ENCODE measurements at regions not wholly inside any gene's neighbourhood (a gene's known extent, or its start where the extent isn't known, plus 50 kb on each side); places are given as distances from the start of the nearest gene placed in this dataset.
"Not testable (repeated sequence)": the region's sequence is repeated elsewhere in the genome, so short reads cannot be mapped to it uniquely, and the experiment has no call there.

DNA sequence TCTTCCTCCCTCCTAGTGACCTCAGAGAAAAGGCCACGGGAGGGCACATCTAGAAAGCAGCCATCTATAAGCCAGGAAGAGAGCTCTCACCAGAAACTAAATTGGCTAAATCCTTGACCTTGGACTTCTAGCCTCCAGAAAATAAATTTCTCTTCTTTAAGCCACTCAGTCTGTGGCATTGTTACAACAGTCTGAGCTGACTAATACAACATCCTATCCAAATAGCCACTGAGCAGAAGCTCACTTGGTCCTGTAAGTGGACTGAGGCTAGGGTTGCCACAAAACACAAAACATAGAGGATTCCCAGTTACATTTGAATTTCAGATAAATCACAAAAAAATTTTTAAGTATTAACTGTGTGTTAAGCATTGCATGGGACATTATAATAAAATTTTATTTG, 383.4 kb downstream of the MLLT3 start:
- no peak for DNase-seq

DNA sequence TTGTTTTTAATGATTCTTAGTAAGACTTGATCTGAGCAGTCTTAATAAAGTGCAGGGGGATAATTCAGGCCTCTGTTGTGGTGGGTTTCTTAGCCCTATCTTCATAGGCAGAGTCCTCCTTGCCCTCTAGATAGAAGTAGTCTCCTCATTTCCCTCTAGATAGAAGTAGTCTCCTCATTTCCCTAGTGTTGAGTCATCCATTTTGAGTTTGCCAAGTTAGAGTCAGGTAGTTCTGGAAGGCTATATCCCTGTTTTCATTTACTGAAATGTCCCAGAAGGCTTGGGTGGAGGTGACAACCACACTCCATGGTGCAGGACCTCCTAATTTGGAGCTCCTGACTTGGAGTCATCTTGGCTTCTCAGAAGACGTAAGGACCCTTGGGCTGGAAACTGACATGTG, 384.6 kb downstream of the MLLT3 start:
- DNase-seq, result no peak

DNA sequence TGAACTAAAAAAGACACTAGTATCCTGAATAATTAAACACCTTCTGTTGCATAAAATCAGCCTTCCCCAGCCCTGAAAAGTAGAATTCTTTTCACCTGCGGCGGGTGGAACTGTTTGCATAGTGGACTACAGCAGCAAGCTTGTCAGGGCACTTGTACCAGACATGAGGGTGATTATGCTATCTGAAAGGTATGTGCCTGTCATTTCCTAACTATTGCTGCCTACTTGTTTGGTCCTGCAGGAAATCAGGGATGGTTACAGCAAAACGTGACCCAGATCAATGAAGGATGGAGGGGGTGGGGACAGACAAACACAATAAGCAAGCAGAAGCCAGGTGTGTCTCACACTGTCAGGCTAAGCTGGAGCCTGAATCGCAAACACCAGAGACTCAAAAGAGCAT, 385.6 kb downstream of the MLLT3 start:
- no peak for DNase-seq

DNA sequence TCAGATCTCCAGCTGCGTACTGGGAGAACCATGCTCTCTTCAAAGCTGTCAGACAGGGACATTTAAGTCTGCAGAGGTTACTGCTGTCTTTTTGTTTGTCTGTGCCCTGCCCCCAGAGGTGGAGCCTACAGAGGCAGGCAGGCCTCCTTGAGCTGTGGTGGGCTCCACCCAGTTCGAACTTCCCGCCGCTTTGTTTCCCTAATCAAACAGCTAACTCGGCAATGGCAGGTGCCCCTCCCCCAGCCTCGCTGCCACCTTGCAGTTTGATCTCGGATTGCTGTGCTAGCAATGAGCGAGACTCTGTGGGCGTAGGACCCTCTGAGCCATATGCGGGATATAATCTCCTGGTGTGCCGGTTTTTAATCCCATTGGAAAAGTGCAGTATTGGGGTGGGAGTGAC, 387.1 kb downstream of the MLLT3 start:
- not testable (repeated sequence) for DNase-seq

DNA sequence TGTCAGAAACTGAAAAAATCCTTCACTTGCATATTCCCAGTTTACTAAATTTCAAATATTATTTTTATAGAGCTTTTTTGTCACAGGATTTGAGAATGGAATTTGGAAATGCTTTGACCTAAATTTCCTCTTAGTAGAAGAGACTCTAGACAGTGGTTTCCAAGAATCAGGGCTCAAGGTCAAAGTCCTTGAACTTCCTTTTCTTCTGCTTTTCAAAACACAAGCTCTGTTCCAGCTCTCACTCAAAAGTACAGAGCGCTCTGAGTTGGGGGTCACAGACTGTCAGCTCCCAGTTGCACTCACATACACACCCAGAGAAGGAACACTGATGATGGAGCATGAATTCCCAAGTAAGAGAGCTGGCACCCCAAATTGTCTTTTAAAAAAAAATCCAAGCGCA, 394.2 kb downstream of the MLLT3 start:
- DNase-seq, result no peak

DNA sequence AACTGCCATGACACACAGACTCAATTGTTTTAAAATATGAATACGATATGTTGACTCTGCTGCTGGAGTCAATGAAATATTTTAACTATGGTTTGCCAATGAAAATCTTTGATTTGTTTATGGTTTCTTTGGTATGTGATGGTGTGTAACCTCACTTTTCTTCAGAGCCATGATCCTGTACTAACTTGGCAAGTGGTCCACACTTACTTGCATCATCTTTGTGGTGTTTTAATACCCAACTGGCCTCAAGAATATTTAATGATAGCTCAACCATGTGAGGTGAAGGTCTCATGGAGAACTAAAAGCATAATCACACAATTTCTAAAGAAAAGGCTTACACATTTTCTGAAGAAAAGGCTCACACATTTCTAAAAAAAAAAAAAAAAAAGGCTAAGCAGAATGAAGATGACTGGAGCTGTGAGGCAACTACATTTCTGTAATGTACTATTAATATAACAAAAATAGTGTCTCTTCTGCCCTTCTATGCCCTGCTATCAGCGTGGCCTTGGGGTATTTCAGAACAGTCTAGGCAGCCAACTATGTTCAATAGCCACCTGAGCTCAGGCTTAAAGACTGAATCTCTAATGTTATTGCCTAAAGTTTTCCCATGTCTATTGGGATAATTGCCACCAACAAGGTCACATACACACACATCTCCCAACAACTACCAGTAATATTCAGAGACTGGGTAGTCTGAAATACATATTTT, 395.0 kb downstream of the MLLT3 start:
- no peak for DNase-seq

DNA sequence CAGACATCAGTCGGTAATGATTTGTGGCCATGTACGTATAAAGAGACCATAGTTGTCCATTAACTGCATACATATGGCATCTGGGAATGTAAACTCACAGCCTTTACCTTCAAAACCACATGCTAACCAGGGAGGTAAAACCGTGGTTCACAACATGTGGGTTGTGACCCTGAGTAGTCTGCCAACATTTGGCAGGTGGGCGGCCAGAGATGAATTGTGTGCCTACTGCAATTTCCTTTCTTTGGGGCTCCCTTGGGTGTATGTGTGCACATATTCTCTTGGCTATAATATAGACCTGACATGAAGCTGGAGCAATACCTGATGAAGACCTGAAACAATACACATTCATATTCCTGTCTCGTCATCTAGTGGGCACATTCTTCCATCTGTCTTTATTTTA, 396.0 kb downstream of the MLLT3 start:
- DNase-seq, result no peak

DNA sequence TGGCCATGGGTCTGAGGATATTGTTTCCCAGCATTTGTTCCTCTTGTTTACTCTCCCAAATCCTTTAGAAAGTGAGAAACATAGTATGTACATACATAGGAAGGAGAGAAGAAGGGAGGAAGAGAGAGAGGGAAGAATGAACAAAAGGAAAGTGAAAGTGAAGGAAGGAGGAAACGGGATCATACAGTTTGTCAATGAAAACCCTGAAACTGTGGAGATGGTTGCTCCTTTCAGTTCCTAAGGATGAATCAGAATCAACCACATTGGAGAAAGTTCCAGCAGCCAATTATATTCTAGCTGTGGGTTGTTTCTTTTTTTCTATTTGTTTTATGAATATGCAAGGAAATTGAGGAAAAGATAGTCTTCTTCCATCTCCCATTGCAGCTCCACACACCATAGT, 396.5 kb downstream of the MLLT3 start:
- no peak for DNase-seq

DNA sequence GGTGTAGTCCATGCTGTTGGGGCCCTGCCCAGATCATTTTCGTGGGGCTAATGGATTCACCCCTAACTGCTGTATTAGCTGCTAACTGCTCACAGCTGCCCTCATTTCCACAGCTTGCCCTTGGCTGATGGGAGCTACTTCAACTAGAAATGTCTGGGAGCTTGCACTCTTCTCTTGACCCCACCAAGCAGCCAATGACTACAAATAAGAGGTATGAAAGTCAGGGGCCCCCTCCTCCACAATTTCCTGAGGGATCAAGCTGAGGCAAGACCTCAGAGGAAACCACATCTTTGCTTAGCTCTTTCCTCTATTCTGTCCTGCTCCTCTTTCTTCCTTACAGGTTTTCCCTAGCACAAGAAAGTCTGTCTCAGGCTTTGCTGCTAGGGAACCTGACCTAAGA, 397.5 kb downstream of the MLLT3 start:
- DNase-seq, result no peak

DNA sequence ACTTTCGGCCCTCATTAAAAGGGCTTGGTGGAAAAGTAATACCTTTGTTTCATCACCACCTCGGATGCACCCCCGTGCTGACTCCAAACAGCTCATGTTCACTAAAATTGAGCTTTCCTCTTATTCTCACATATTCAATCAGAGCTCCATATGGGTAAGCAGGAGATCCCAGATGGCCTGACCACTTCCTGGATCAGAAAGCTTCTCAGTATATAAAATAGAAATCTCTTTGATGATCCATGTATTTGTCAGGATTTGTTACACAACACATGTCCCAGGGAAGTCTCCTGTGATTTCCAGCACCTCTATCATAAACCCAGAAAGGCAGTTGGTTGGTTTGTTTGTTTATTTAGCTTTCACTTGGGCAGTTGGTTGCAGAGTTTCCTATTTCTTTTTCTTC, 402.0 kb downstream of the MLLT3 start:
- DNase-seq, result no peak

DNA sequence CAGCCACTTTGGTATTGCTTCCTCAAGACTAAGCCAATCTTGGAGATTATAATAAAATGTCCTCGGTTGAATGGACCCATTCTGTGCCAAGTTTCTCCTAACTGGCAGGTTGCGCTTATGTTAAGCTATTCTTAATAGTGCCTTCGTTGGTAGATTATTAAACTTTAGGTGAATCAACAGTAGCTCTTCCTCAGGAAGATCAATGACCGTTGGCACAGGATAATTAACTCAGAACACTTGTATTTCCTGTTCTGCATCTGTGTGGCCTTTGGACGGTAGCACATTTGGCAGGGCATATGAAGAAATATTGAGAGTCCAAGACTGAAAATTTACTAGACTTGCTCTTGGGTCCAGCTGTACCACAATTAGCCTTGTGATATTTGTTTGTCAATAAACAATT, 402.9 kb downstream of the MLLT3 start:
- no peak for DNase-seq

DNA sequence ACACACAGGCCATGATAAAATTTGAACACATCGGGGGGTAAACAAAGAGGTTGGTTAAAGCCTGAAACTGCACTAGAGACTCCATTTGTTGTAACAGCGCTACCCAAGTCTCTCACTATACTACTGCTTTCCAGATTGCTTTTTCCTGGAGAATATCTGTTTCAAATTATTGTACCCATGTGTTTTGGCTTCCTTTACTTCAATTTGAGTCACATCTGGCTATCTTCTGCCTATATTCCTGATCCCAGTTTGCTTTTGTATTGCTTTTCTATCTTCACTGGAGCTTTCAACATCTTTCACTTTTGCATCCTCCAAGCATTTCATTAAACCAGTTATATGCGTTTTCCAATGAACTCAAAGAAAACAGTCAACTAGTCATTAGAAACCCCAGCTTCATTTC, 404.7 kb downstream of the MLLT3 start:
- DNase-seq, result no peak

DNA sequence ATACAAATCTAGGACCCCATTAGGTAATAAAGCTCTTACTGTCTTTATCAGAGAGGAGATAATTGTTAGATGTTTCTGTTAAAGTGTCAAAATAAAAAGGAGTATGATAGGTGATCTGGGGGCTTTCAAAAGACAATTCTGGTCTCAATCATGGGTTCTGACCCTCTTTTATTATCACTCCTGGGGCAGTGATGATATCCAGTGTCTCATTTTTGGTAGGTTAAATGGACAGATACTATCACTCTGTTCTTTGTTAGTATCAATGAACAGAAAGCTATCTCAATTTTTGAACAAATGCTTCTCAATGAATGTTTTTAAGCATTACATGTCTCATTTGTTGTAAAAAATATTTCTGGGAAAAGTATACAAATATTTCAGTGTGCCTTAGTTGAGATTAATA, 405.9 kb downstream of the MLLT3 start:
- DNase-seq, result no peak

DNA sequence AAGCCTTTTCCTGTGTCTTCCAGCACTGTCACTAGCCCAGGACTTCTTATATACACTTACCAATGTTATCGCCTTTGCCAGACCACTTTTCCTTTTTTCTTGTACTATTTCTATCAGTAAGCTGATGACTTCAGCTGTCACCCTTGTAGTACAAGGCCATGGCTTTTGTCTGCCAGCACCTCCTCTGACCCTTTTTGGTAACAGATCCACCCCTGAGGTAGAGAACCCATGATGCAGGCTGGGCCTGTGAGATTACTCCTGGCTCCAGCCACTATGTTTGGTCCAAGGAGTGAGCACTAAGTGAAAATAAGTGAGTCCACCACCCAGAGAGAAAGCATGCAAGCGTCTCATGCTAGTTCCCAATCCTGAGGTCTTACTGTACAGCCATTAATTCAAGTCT, 406.7 kb downstream of the MLLT3 start:
- DNase-seq, result no peak

DNA sequence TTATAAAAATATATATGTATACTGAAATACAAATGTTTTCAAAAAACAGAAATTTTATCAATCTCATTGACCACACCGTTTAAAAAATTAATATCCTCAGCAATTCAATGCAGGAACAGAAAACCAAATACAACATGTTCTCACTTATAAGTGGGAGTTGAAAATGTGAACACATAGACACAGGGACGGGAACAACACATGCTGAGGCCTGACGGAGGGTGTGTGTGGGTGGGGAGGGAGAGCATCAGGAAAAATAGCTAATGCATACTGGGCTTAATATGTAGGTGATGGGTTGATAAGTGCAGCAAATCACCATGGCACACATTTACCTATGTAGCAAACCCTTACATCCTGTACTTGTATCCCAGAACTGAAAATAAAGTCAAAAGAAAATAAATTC, 409.5 kb downstream of the MLLT3 start:
- DNase-seq, result no peak

DNA sequence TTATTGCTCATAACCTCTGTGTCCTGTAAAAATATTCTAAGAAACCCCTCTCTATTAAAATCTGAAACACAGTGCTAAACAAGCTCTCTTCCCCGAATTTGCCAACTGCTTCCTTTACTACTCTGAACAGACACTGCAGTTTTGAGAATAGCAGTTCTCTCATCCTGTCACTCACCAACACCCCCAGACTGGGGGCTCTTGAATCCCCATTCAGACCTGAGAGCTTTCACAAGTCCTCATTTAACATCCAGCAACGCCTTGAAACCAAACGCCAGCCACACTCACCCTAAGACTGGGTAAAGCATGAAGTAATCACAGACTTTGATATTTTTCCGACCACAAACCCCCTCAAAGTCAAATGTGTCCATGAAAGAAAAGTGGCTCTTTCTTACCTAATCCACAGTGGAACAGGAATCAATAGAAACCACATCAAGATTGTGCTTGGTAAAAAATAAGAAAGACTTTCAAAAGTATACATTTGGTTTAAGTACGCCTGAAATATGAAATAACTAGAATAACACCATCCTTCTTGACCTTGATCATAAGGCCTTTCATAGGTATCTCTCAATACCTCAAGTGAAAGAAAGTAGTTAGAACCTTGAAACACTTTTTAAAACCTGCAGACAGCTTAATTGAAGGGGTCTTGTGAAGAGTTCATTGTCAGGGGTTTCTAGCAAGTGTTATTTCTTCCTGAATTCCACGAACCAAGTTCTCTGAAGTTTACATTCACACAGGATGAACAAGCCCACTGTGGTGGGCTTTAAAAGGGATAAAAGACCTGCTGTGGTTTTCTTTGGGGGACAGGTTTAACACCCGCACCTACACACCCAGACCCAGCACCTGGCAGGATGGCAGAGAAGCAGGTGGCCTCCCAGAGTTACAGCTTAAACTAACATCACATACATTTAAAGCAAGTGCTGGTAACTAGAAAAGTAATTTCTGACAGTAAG, 412.6 kb downstream of the MLLT3 start:
- DNase-seq, result peak; percentile 31 to 36

DNA sequence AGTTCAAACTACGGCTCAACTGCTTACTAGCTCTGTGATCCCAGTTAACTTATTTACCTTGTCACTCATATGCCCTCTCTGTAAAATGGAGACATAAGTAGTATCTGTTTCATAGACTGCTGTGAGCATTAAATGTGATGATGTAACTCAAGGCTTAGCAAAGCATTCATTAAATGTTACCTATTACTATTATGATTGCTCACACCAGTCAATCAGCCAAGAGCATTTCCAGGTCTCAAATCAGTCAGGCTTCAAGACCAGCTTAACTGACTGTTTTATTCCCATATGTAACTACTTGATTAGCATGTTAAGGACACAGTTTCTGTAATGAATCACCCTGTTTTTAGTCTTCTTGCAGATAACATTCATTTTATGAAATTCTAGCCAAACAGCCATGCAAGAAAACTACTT, 413.3 kb downstream of the MLLT3 start:
- DNase-seq, result no peak

DNA sequence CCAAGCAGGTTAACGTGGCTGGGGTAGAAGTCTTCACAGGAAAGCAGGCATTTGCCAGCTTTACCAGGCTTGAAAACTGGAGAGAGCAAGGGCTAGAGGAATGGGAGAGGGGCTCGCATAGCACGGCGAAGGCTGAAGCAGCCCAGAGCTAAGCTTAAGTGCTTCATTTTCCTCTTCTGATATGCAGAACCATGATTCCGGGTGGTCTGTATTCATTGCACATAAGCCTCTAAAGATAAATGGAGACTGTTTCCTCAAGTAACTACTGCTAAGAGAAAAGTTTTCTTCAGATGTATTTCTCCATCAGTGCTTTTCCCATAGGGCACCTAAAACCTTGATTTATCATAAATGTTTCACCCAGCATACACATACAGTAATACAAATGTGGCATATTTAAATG, 414.1 kb downstream of the MLLT3 start:
- no peak for DNase-seq

DNA sequence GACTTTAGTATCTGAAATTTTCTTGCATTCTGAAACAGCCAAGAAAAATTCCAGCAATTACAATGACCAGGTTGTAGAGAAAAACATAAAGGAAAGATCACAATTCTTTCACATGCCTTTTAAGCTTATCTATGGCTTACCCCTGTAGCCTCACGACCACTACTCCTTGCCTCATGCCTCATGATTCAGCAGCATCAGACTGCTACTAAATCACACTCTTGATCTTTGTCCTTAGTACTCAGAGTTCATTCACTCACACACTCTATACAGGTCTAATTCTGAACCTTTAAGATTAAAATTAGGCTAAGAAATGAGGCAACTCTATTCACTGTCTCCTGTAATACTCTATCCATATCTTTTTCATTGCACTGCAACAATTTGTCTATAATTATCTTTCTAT, 415.1 kb downstream of the MLLT3 start:
- DNase-seq, result no peak

DNA sequence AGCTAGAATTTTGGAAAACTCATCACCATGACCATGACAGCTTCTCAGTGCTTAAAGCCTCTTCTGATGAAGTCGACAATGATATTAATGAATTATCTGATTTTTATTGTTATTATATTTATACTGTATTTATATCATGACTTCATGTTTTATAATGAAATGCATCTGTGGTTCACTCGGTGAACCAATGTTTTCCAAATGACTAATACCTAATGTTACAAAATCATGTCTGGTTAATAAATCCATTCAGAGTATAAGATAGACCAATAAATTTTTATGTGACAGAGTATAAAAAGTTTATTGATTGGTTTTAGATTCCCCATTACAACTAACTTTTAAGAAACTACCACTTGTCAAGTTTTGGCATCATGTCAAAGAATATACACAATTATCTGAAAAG, 416.5 kb downstream of the MLLT3 start:
- DNase-seq, result no peak

DNA sequence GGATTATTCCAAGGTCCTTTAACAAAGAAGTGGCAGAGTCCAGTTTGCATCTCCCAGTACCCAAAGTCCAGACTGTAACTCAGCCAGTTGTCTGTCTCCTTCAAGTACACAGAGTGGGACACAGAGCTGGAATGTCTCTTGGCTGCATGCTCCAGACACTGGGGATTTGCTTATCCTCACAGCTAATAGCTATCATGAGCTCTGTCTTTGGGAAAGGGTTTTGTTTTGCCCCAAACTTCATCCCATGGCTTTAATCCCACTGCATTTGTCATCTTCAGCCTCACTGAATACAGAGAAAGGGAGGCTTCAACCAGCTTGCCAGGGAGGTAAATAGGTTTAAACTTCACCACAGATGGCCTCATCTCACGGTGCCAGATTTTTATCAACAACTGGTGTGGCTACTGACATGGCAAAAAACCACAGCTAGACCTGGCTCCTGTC, 412.2 kb upstream of the SLC24A2 start:
- DNase-seq, result no peak

DNA sequence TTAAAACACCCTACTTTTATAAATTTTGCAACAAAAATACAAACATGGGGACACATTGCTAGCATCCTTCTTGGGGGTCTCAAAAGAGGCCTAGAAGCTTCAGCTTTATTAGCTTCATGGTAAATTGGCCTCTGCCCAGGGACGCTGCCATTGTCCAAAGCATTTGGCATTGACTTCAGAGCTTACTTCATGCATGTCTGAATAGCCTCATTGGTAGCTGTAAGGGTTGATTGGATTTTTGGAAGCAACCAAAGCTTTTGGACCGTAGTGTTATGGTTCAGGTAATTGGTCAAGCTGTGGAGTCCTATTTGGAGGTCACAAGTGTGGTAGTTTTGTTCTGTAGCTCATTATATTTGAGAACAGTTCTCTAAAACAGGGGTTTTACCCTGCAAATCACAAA, 411.7 kb upstream of the SLC24A2 start:
- DNase-seq, result no peak

DNA sequence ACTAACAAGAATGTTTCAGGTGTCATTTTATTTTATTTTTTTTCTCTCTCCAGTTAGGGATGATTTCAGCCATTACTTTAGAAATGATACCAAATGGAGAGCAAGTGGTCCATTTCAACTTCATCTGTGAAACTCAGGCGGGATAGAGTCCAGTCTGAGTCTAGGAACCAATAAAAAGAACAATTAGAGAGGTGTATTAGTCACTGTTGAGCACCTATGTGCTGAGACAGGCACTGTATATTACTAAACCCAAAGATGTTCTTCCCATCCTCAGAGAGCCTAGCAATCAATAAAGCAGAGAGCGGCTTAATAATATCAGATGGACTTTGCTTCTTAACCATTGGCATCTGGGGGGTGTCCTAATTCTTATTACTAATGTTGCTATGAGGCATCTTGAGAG, 410.3 kb upstream of the SLC24A2 start:
- DNase-seq, result no peak

DNA sequence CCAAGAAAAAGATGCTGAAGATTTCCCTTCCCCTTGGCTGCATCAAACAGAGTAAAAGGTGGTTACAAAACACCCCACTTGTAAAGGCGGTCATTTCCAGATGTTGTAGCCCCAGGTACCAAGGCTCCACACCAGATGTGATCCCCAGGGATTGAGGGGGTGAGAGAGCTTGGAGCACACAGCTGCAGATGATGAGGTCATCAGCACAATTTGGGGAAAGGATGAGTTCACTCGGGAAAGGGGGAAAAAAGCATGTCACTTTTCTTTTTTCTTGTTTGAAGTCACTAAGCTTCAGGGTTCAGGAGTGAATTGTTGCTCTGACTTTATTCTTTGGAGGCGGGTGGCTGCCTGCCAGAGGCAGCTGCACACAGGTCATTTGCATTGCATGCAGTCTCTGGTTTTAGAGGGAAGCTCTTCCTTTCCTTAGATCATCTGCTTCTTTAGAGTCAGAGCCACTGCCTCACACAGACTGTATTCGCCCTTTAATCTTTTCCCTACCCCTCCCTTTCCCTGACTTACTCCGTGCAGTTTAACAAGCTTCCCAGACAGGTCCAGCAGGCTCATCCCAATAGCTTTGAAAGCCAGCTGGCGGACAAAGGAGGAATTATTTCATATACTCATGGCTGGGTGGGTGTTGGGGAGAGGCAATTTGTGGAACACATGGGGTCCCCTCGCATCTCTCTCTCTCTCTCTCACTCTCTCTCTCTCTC, 409.3 kb upstream of the SLC24A2 start:
- DNase-seq, result no peak

Measured in CD4-positive, alpha-beta T cell treated with Interferon alpha-2 for 1 hour (primary cell).